Thyroid gland (tissue), 4 donors: ENCODE measurements at regions not wholly inside any gene's neighbourhood (a gene's known extent, or its start where the extent isn't known, plus 50 kb on each side); places are given as distances from the start of the nearest gene placed in this dataset.

ENCODE experiments used
- POLR2A ChIP-seq, 2 donors: fragments of 450-650 bp; IDR thresholded peaks; one replicate each; pipeline ENCODE4 v1.6.1; 2017; ENCODE audit warnings: antibody characterized with exemption in 2 of 2, mild to moderate bottlenecking in 2 of 2, moderate library complexity in 1 of 2
- TF ChIP-seq, protein P1 (sequence below), 6 experiments: fragments of 200-600 bp in 3 of 6; fragments of 450-650 bp in 3 of 6; sonication (generic) in 3 of 6; IDR thresholded peaks; one replicate each; pipeline ENCODE4 v1.5.1; 2016 to 2019; ENCODE audit warnings: antibody characterized with exemption in 6 of 6, mild to moderate bottlenecking in 2 of 6, inconsistent platforms in 1 of 6, moderate library complexity in 1 of 6

DNA sequence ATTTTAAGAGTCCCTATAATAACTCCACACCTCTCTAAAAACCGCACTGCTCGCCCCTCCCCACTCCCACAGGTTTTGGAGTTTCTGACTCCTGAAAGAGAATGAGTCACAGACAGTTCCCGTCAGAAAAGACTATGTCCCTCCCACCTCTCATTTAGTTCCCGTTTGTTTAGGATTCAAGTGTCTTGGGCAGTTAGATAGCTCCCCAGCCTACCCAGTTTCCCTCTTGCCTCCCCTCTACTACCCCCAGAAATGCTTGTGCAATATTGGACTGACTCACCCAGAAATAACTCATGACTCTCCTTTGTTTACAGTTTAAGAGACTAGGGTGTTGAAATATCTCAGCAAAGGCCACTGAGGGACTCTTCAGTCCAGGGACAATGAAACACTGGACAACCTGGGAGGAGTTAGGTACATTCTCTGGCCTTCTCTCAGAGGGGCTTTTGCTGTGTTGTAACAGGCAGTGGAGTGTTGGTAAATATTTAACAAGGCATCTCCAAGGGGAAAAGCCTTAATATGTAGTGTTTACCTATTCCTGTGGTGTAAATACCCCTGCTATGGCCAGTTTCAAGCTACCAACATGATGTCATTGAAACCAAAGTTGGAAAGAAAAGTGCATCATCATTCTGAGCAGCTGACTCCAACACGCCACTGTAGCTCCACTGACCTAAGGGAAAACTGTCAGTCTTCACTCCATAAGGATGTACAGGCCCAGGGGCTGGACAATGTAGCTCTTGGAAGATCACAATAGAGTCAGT, 96.1 kb upstream of the CHD2 start:
- TF ChIP-seq, protein P1, sequence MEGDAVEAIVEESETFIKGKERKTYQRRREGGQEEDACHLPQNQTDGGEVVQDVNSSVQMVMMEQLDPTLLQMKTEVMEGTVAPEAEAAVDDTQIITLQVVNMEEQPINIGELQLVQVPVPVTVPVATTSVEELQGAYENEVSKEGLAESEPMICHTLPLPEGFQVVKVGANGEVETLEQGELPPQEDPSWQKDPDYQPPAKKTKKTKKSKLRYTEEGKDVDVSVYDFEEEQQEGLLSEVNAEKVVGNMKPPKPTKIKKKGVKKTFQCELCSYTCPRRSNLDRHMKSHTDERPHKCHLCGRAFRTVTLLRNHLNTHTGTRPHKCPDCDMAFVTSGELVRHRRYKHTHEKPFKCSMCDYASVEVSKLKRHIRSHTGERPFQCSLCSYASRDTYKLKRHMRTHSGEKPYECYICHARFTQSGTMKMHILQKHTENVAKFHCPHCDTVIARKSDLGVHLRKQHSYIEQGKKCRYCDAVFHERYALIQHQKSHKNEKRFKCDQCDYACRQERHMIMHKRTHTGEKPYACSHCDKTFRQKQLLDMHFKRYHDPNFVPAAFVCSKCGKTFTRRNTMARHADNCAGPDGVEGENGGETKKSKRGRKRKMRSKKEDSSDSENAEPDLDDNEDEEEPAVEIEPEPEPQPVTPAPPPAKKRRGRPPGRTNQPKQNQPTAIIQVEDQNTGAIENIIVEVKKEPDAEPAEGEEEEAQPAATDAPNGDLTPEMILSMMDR (IDR thresholded peaks at IDR 0.05), result no peak
- peak in 1 of 2 donors; percentile 55 for TF ChIP-seq POLR2A (IDR thresholded peaks at IDR 0.05)
